ENCODE measurements at regions not wholly inside any gene's neighbourhood (a gene's known extent, or its start where the extent isn't known, plus 50 kb on each side); places are given as distances from the start of the nearest gene placed in this dataset.

DNA sequence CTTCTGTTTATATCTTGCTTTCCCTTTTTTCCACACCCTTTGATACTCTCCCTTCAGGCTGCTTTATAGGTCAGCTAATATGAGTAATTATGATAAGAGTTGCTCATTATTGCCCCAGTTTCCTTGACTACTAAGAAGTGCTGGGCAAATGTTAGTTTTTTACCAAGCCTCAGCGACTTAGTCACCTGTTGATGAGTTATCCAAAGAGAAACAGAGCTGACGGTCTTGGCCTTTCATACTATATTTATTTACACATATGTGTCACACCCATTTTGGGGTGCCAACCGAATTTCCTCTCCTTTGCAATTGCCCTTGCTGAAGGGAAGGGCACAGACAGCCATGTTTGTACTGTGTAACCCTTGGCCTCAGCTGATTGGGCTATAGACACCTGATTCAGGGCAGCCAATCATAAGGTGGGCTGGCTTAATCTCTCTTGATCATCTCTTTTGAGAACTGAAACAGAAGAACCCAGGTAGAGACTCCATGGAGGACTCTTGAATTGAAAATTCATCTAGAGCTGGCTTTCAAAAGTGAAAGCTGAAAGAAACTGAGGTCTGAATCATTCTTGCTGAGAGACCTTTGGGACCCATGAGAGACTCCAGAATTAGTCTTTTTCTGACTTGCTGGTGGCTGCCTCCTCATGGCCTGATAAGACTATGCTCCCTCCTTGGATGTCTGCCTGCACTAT lies 111.7 kb upstream of the RPS6KA3 start:
- CTCF ChIA-PET (ENCODE audit: low intra/inter-chr PET ratio): no interaction called here
- no peak for FAIRE-seq

More for the DNA sequence above, 111.7 kb upstream of the RPS6KA3 start:
- Histone ChIP-seq H3K4me1 (replicated peaks in 1 of 2; ENCODE audit: control insufficient read depth in 2 of 2, insufficient read depth in 2 of 2, low read length in 2 of 2) (no peaks in the 10 kb centered on the region; a peak in 3 of 5 replicates), H3K27me3 (ENCODE audit: control insufficient read depth in 2 of 2, insufficient read depth in 2 of 2, low read length in 2 of 2) (no peaks in the 10 kb centered on the region), H3K9me1 (ENCODE audit: control insufficient read depth, insufficient read depth, low read length) (no peaks in the 10 kb centered on the region), H2AFZ (ENCODE audit: low read depth, low read length) (no peak overlapping the region), H3K9ac (ENCODE audit: insufficient read depth in 1 of 2, low read depth in 2 of 2, low read length in 2 of 2) (no peak overlapping the region), H3K27ac (ENCODE audit: extremely low read depth, low read depth, low read length) (no peak overlapping the region), H3K4me2 (ENCODE audit: insufficient read depth, low read length) (no peak overlapping the region), H3K4me3 (no peak overlapping the region), H3K9me3 (replicated peaks; ENCODE audit: control insufficient read depth, insufficient read depth, low read depth, low read length) (no peaks in the 10 kb centered on the region), H4K20me1 (replicated peaks; ENCODE audit: control insufficient read depth, insufficient read depth, low read length) (no peaks in the 10 kb centered on the region), H3K79me2 (ENCODE audit: control insufficient read depth, insufficient read depth, low read length) (no peaks in the 10 kb centered on the region), H3K36me3 (ENCODE audit: control insufficient read depth, insufficient read depth, low read length) (no peaks in the 10 kb centered on the region)
- DNase-seq (ENCODE audit: extremely low read depth in 1 of 4, low spot score in 3 of 4): no peak
- intact Hi-C loops (cut with micrococcal nuclease) (no loop called here), in situ Hi-C loops (cut with MboI) (no loop called here)
- 11% methylated on average over 3 of the region's 3 CpGs for WGBS (ENCODE audit: insufficient coverage, low coverage, missing lambda C conversion rate)
- TF ChIP-seq EP400 (IDR thresholded peaks at IDR 0.05) (no peak), ZNF121 (CRISPR knock-in tag; conservative IDR thresholded peaks at IDR 0.05) (no peak), CTBP1 (IDR thresholded peaks at IDR 0.05; ENCODE audit: borderline replicate concordance) (no peak), TAF7 (tag; IDR thresholded peaks at IDR 0.05) (no peak), TRIM28 (IDR thresholded peaks at IDR 0.05) (no peak), POLR2AphosphoS2 (IDR thresholded peaks at IDR 0.05; ENCODE audit: low read length) (no peak), HDAC6 (IDR thresholded peaks at IDR 0.05; ENCODE audit: low read depth, low read length) (no peak), ZNF354B (CRISPR knock-in tag; IDR thresholded peaks at IDR 0.05) (no peak), SNIP1 (IDR thresholded peaks at IDR 0.05; ENCODE audit: low read depth) (no peak), TCF7L2 (IDR thresholded peaks at IDR 0.05; ENCODE audit: low read depth, low read length) (no peak), PHF20 (IDR thresholded peaks at IDR 0.05; ENCODE audit: partially characterized antibody) (no peak), RBM25 (IDR thresholded peaks at IDR 0.05; ENCODE audit: low read depth, low read length, severe bottlenecking) (no peak), CHD2 (IDR thresholded peaks at IDR 0.05; ENCODE audit: low read depth, low read length) (no peak), ZNF23 (CRISPR knock-in tag; IDR thresholded peaks at IDR 0.05) (no peak)
- TF ChIP-seq, protein P1, sequence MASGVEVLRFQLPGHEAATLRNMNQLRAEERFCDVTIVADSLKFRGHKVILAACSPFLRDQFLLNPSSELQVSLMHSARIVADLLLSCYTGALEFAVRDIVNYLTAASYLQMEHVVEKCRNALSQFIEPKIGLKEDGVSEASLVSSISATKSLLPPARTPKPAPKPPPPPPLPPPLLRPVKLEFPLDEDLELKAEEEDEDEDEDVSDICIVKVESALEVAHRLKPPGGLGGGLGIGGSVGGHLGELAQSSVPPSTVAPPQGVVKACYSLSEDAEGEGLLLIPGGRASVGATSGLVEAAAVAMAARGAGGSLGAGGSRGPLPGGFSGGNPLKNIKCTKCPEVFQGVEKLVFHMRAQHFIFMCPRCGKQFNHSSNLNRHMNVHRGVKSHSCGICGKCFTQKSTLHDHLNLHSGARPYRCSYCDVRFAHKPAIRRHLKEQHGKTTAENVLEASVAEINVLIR (CRISPR knock-in tag; IDR thresholded peaks at IDR 0.05): no peak
- TF ChIP-seq, protein P2, sequence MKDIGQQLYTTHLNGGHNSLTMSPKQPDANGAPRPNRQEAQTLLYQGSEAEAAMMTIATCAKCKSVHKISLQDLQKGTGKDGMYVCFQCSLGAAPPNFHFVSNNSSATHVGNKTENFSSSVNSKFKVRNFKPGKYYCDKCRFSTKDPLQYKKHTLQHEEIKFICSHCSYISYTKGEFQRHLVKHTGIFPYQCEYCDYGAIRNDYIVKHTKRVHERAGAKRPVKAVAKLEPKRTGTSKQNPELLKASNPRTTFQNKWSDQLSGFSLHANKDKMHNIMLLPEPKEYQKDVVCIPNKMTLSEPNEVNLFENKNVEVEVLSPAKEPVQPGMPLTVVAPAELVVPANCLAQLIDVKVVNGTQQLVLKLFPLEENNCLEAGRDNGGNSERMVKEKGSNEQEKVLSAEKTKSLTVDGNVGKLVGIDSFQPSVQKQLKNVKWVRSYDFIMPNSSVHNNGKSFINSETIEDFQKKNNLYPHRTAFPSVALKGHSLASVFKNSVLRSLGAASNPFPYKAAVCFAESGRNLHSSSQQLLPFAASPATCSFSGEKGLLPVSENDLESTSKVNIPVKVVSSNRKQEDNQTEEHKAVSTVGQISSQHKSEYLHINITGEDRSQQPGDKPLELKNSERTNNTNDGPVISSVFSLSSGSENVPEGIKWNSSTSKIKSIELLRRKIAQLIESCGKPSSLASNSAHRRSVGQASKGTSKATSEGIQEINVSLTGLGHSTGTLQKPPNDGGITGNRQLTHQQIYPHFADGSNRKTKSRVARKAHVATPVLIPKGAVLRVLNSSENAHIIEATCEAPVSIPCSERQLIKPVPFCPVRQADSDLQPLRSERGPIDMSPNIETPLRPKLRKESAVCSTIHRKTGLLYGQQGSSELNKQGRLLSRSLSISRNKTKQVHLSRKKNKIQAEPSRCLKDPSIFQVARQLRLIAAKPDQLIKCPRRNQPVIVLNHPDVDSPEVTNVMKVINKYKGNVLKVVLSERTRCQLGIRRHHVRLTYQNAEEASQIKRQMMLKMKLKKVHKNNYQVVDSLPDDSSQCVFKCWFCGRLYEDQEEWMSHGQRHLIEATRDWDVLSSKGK (CRISPR knock-in tag; IDR thresholded peaks at IDR 0.05): no peak
- POLR2A ChIA-PET: no interaction called here
- no TSS peak for BruUV-seq (replicated peaks)
- peak; percentile 56; the same call in 1 of the 3 replicates for ATAC-seq

Data from K562 (cell line).